Gastroesophageal sphincter (tissue), 4 donors: ENCODE measurements at regions not wholly inside any gene's neighbourhood (a gene's known extent, or its start where the extent isn't known, plus 50 kb on each side); places are given as distances from the start of the nearest gene placed in this dataset.

Source experiments
- ATAC-seq: fragments of 150-250 bp; one replicate; pipeline ENCODE4 v1.9.1; 2016; ENCODE audit warnings: mild to moderate bottlenecking, moderate library complexity
- H3K27ac ChIP-seq, 4 donors: fragments of 200-600 bp; sonication (generic) in 3 of 4; 1 replicate in 3 of 4; 2 replicates in 1 of 4; pipeline ENCODE4 v1.5.1; 2016 to 2019
- H3K27me3 ChIP-seq: fragments of 200-600 bp; sonication (generic); one replicate; pipeline ENCODE4 v1.5.1; 2019
- H3K36me3 ChIP-seq, 2 donors: fragments of 200-600 bp; sonication (generic); one replicate each; pipeline ENCODE4 v1.5.1; 2019; ENCODE audit warnings: control low read depth in 1 of 2
- H3K4me1 ChIP-seq, 3 donors: fragments of 200-600 bp; sonication (generic); 1 replicate in 2 of 3; 2 replicates in 1 of 3; pipeline ENCODE4 v1.5.1; 2016 to 2019; ENCODE audit warnings: control low read depth in 2 of 3
- H3K4me3 ChIP-seq, 2 donors: fragments of 200-600 bp; sonication (generic); one replicate each; pipeline ENCODE4 v1.5.1; 2019; ENCODE audit warnings: mild to moderate bottlenecking in 1 of 2, moderate library complexity in 1 of 2
- H3K9me3 ChIP-seq, 3 donors: fragments of 200-600 bp; sonication (generic); one replicate each; pipeline ENCODE4 v1.5.1; 2017 to 2019; ENCODE audit warnings: control low read depth in 2 of 3
- CTCF ChIP-seq, 4 experiments: fragments of 200-600 bp in 2 of 4; fragments of 450-650 bp in 2 of 4; sonication (generic) in 1 of 4; IDR thresholded peaks; one replicate each; pipeline ENCODE4 v1.5.1; 2017 to 2019; ENCODE audit warnings: antibody characterized with exemption in 4 of 4, mild to moderate bottlenecking in 2 of 4, moderate library complexity in 2 of 4
- EP300 ChIP-seq: sonication (generic); formaldehyde crosslinking; IDR thresholded peaks from one replicate; pipeline ENCODE4 v1.6.1; 2017; ENCODE audit warnings: antibody characterized with exemption, mild to moderate bottlenecking
- POLR2A ChIP-seq, 2 donors: fragments of 450-650 bp; IDR thresholded peaks; one replicate each; pipeline ENCODE4 v1.6.1; 2017; ENCODE audit warnings: antibody characterized with exemption in 2 of 2, mild to moderate bottlenecking in 2 of 2, moderate library complexity in 1 of 2
- POLR2AphosphoS5 ChIP-seq: sonication (generic); formaldehyde crosslinking; IDR thresholded peaks from one replicate; pipeline ENCODE4 v1.6.1; 2017; ENCODE audit warnings: antibody characterized with exemption
- WGBS, 2 donors: methylation state at CpG; one replicate each; pipeline ENCODE4 v1.1.5; 2018; ENCODE audit warnings: low coverage in 1 of 2; 5-methylcytosine and 5-hydroxymethylcytosine counted together

GRCh38 chr18:47593744-47594472 is 336.6 kb downstream of the SMAD2 start:
- 22 to 23% methylated on average over 7 to 12 of the region's 13 CpGs for WGBS, 2 donors
- peaks cover 0 to 20% (median 0%) of the 10 kb centered on the region in 3 donors for H3K9me3 ChIP-seq
- H3K27me3 ChIP-seq, result peaks cover 49% of the 10 kb centered on the region
- H3K27ac ChIP-seq, result no peak overlapping the region
- H3K4me3 ChIP-seq, result no peak overlapping the region
- no peaks in the 10 kb centered on the region for H3K4me1 ChIP-seq
- no peak for ATAC-seq
- H3K36me3 ChIP-seq, result no peaks in the 10 kb centered on the region
- TF ChIP-seq EP300 (no peak), POLR2AphosphoS5 (no peak), POLR2A (IDR thresholded peaks at IDR 0.05) (no peak), CTCF (IDR thresholded peaks at IDR 0.05) (no peak)

GRCh38 chr18:47591429-47591828 is 339.0 kb downstream of the SMAD2 start:
- no peaks in the 10 kb centered on the region for H3K4me1 ChIP-seq
- TF ChIP-seq EP300, result no peak
- no peak for TF ChIP-seq POLR2A (IDR thresholded peaks at IDR 0.05)
- no peak for TF ChIP-seq POLR2AphosphoS5
- no peak for TF ChIP-seq CTCF (IDR thresholded peaks at IDR 0.05)
- 45% methylated on average over 2 of the region's 3 CpGs; no CpG with 5 or more reads in 1 of the 2 donors for WGBS, 2 donors
- H3K4me3 ChIP-seq, result no peak overlapping the region
- no peaks in the 10 kb centered on the region for H3K36me3 ChIP-seq
- peaks cover 49% of the 10 kb centered on the region for H3K27me3 ChIP-seq
- H3K27ac ChIP-seq, result no peak overlapping the region
- no peak for ATAC-seq
- H3K9me3 ChIP-seq, result peaks cover 0 to 20% (median 0%) of the 10 kb centered on the region in 3 donors

GRCh38 chr18:47587587-47587986 is 336.1 kb upstream of the SKOR2 start:
- Histone ChIP-seq H3K4me3 (no peak overlapping the region), H3K27me3 (peaks cover 12% of the 10 kb centered on the region), H3K9me3 (no peaks in the 10 kb centered on the region), H3K4me1 (no peaks in the 10 kb centered on the region), H3K27ac (no peak overlapping the region), H3K36me3 (no peaks in the 10 kb centered on the region)
- no peak for TF ChIP-seq POLR2A (IDR thresholded peaks at IDR 0.05)
- no peak for TF ChIP-seq CTCF (IDR thresholded peaks at IDR 0.05)
- no peak for TF ChIP-seq EP300
- TF ChIP-seq POLR2AphosphoS5, result no peak
- no peak for ATAC-seq
- WGBS, 2 donors, result 31 to 70% methylated on average over 2 of the region's 2 CpGs

GRCh38 chr18:47586418-47587070 is 335.1 kb upstream of the SKOR2 start:
- ATAC-seq, result no peak
- Histone ChIP-seq H3K36me3 (no peaks in the 10 kb centered on the region), H3K27me3 (peaks cover 10% of the 10 kb centered on the region), H3K4me1 (no peaks in the 10 kb centered on the region), H3K4me3 (no peak overlapping the region), H3K27ac (no peak overlapping the region), H3K9me3 (no peaks in the 10 kb centered on the region)
- TF ChIP-seq POLR2AphosphoS5 (no peak), POLR2A (IDR thresholded peaks at IDR 0.05) (no peak), CTCF (IDR thresholded peaks at IDR 0.05) (no peak), EP300 (no peak)
- WGBS, 2 donors, result 46 to 77% methylated on average over 2 of the region's 2 CpGs

- WGBS, 2 donors, result 22 to 27% methylated on average over 3 to 6 of the region's 6 CpGs
- Histone ChIP-seq H3K4me3 (no peak overlapping the region), H3K27me3 (peaks cover 8% of the 10 kb centered on the region), H3K27ac (no peak overlapping the region), H3K9me3 (no peaks in the 10 kb centered on the region), H3K4me1 (no peaks in the 10 kb centered on the region), H3K36me3 (no peaks in the 10 kb centered on the region)
- no peak for TF ChIP-seq CTCF (IDR thresholded peaks at IDR 0.05)
- no peak for TF ChIP-seq EP300
- TF ChIP-seq POLR2A (IDR thresholded peaks at IDR 0.05), result no peak
- TF ChIP-seq POLR2AphosphoS5, result no peak
- ATAC-seq, result no peak
Measured at GRCh38 chr18:47585914-47586313, 334.5 kb upstream of the SKOR2 start.
